KMS-11 (cell line): ENCODE measurements at regions not wholly inside any gene's neighbourhood (a gene's known extent, or its start where the extent isn't known, plus 50 kb on each side); places are given as distances from the start of the nearest gene placed in this dataset.

Experiments used
- H2AFZ ChIP-seq: fragments of 200-600 bp; sonication (generic); 2 replicates; pipeline ENCODE4 v1.6.1; 2016; ENCODE audit warnings: antibody characterized with exemption, mixed run types, low read depth
- H3K27ac ChIP-seq: fragments of 200-600 bp; sonication (generic); 2 replicates; pipeline ENCODE4 v1.6.1; 2016; ENCODE audit warnings: mild to moderate bottlenecking, mixed run types
- H3K27me3 ChIP-seq: fragments of 200-600 bp; sonication (generic); 2 replicates; pipeline ENCODE4 v1.6.1; 2017; ENCODE audit warnings: mild to moderate bottlenecking, low read depth, mixed run types, moderate library complexity; ENCODE audit not compliant: insufficient read depth
- H3K36me3 ChIP-seq: fragments of 200-600 bp; sonication (generic); 2 replicates; pipeline ENCODE4 v1.6.1; 2017; ENCODE audit warnings: mild to moderate bottlenecking, mixed run types; ENCODE audit not compliant: insufficient read depth
- H3K4me1 ChIP-seq: fragments of 200-600 bp; sonication (generic); 2 replicates; pipeline ENCODE4 v1.6.1; 2016; ENCODE audit warnings: mild to moderate bottlenecking, low read depth, mixed run types; ENCODE audit not compliant: poor library complexity, severe bottlenecking
- H3K4me2 ChIP-seq: fragments of 200-600 bp; sonication (generic); 2 replicates; pipeline ENCODE4 v1.7.0; 2016; ENCODE audit warnings: mild to moderate bottlenecking, mixed run types
- H3K4me3 ChIP-seq: fragments of 200-600 bp; sonication (generic); IDR thresholded peaks from 2 replicates; pipeline ENCODE4 v1.6.1; 2017; ENCODE audit warnings: low read depth, low read length, mixed read lengths; ENCODE audit not compliant: insufficient read depth
- H3K79me2 ChIP-seq: fragments of 200-600 bp; sonication (generic); 2 replicates; pipeline ENCODE4 v1.6.1; 2016; ENCODE audit warnings: low read depth, mixed run types; ENCODE audit not compliant: insufficient read depth
- H3K9ac ChIP-seq: fragments of 200-600 bp; sonication (generic); 2 replicates; pipeline ENCODE4 v1.6.1; 2016; ENCODE audit warnings: mild to moderate bottlenecking, mixed run types
- H4K20me1 ChIP-seq: fragments of 200-600 bp; sonication (generic); 2 replicates; pipeline ENCODE4 v1.6.1; 2016; ENCODE audit warnings: mild to moderate bottlenecking, mixed run types; ENCODE audit not compliant: insufficient read depth
- TF ChIP-seq, protein P1 (sequence below): fragments of 200-600 bp; sonication (generic); conservative IDR thresholded peaks from 2 replicates; pipeline ENCODE4 v1.6.1; 2017; ENCODE audit warnings: low read depth, mild to moderate bottlenecking, antibody characterized with exemption, low read length, moderate library complexity, mixed read lengths

DNA sequence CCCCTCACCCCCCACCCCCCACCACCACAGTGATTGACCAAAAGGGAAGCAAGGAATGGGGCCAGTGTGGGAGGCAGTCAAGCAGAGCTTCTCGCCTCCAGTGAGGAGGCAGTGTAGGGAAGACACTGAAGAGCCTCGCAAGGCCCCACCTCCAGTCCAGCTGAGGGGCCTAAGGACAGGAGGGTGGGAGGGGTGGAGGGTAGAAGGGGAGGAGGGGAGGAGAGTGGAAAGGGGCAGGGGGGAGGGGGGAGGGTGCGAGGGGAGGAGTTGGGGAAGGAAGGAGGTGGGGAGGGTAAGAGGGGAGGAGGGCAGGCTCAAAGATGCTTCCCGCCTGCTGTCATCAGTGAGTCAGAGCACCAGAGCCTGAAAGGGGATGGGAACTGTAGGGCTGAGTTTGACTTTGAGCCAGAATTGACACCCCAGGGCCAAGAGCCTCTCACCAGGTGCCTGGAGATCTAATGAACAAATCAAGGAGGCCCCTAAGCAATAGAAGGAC is 786.2 kb downstream of the UQCRFS1 start:
- Histone ChIP-seq H3K4me2 (no peak overlapping the region), H3K36me3 (no peaks in the 10 kb centered on the region), H3K27ac (no peak overlapping the region), H2AFZ (no peak overlapping the region), H3K9ac (no peak overlapping the region), H3K4me3 (no peak overlapping the region), H3K79me2 (no peaks in the 10 kb centered on the region), H3K4me1 (no peaks in the 10 kb centered on the region), H4K20me1 (no peaks in the 10 kb centered on the region), H3K27me3 (no peaks in the 10 kb centered on the region)
- TF ChIP-seq, protein P1, sequence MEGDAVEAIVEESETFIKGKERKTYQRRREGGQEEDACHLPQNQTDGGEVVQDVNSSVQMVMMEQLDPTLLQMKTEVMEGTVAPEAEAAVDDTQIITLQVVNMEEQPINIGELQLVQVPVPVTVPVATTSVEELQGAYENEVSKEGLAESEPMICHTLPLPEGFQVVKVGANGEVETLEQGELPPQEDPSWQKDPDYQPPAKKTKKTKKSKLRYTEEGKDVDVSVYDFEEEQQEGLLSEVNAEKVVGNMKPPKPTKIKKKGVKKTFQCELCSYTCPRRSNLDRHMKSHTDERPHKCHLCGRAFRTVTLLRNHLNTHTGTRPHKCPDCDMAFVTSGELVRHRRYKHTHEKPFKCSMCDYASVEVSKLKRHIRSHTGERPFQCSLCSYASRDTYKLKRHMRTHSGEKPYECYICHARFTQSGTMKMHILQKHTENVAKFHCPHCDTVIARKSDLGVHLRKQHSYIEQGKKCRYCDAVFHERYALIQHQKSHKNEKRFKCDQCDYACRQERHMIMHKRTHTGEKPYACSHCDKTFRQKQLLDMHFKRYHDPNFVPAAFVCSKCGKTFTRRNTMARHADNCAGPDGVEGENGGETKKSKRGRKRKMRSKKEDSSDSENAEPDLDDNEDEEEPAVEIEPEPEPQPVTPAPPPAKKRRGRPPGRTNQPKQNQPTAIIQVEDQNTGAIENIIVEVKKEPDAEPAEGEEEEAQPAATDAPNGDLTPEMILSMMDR = no peak

DNA sequence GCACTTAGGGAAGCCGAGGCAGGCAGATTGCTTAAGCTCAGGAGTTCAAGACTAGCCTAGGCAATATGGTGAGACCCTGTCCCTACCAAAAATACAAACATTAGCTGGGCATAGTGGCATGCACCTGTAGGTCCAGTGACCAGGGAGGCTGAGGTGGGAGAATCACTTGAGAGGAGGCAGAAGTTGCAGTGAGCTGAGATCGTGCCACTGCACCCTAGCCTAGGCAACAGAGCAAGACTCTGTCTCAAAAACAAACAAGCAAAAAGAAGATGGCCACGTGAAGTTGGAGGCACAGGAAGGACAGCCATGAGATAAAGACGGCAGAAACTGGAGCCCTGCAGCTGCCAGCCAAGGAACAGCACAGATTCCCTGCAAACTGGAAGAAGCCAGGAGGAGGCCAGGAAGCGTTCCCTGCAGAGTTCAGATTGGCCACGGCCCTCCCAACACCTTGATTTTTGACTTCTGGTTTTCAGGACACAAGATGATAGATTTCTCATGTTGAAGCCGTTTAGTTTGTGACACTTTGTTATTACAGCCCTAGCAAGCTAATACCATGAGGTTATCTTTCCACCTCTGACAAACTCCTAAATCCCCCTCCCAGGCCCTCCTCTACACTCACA is 786.7 kb downstream of the UQCRFS1 start:
- no peaks in the 10 kb centered on the region for H3K36me3 ChIP-seq
- H3K4me1 ChIP-seq = no peaks in the 10 kb centered on the region
- H3K4me2 ChIP-seq = no peak overlapping the region
- no peaks in the 10 kb centered on the region for H3K27me3 ChIP-seq
- H2AFZ ChIP-seq = no peak overlapping the region
- H3K4me3 ChIP-seq = no peak overlapping the region
- no peak overlapping the region for H3K27ac ChIP-seq
- TF ChIP-seq, protein P1 = no peak
- no peak overlapping the region for H3K9ac ChIP-seq
- no peaks in the 10 kb centered on the region for H4K20me1 ChIP-seq
- no peaks in the 10 kb centered on the region for H3K79me2 ChIP-seq

DNA sequence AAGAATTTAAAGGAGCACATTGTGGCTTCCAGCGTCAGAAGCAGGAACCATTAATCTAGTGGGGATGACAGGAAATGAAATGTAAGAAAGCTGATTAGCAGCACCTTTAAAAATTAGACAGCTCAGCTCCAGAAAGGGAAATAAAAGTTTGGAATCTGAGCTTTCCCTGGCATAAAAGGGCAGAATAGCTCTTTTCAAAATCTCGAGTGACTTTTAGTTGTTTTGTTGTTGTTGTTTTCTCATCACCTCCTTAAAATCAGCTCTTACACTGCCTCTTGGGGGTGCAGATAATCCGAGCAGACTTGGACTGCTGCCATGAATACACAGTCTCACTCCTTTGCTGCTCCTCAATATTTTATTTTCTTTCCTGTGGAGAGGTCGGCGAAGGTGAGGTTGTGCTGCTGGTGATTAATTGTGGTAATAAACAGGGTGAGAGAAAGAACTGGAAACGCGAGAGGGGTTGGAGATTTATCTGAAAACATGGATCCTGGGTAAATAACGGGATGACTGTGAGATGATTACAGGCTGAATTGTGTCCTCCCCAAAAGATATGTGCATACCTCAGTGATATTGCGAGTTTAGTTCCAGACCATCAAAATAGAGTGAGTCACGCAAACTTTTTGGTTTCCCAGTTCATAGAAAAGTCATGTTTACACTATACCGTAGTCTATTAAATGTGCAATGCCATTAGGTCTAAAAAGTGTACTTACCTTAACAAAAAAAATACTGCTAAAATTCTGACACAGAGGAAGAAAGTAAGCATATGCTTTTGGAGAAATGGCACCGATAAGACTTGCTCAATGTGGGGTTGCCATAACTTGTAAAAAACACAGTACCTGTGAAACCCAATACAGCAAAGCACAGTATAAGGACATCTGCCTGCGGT is 787.7 kb downstream of the UQCRFS1 start:
- H3K4me2 ChIP-seq = no peak overlapping the region
- H3K9ac ChIP-seq = no peak overlapping the region
- H3K27ac ChIP-seq = no peak overlapping the region
- no peaks in the 10 kb centered on the region for H3K4me1 ChIP-seq
- H4K20me1 ChIP-seq = no peaks in the 10 kb centered on the region
- no peak overlapping the region for H3K4me3 ChIP-seq
- H2AFZ ChIP-seq = no peak overlapping the region
- TF ChIP-seq, protein P1 = no peak
- H3K27me3 ChIP-seq = no peaks in the 10 kb centered on the region
- no peaks in the 10 kb centered on the region for H3K36me3 ChIP-seq
- H3K79me2 ChIP-seq = no peaks in the 10 kb centered on the region

DNA sequence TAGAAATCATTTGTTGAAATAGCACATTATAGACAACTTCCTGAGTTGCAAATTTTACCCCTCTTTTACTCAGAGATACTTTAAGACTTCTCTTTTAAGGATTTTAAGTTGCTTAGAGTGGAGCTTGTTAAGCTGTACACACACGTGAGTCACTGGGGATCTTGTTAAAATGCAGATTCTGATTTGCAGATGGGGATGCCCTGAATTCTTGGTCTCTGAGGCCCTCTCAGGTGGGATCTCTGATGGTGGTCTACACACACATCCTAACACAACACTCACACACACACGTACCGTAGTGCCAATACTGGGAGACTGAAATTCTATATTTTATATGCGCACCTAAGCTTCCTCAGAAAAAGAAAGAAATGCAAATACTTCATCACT is 788.3 kb downstream of the UQCRFS1 start:
- Histone ChIP-seq H3K9ac (no peak overlapping the region), H3K27me3 (no peaks in the 10 kb centered on the region), H2AFZ (no peak overlapping the region), H3K27ac (no peak overlapping the region), H3K79me2 (no peaks in the 10 kb centered on the region), H3K4me1 (no peaks in the 10 kb centered on the region), H3K4me3 (no peak overlapping the region), H3K4me2 (no peak overlapping the region), H3K36me3 (no peaks in the 10 kb centered on the region), H4K20me1 (no peaks in the 10 kb centered on the region)
- TF ChIP-seq, protein P1 = no peak
